Urinary bladder (tissue), 3 donors: ENCODE measurements at regions not wholly inside any gene's neighbourhood (a gene's known extent, or its start where the extent isn't known, plus 50 kb on each side); places are given as distances from the start of the nearest gene placed in this dataset.
"Not testable (repeated sequence)": the region's sequence is repeated elsewhere in the genome, so short reads cannot be mapped to it uniquely, and the experiment has no call there.

Experiments used
- DNase-seq: peaks from one replicate; pipeline ENCODE4 v3.0.0-alpha.2; 2015; ENCODE audit errors: extremely low spot score
- H3K27ac ChIP-seq: one replicate; pipeline ENCODE4 v1.5.1; 2013; ENCODE audit warnings: low read depth, mild to moderate bottlenecking, moderate library complexity
- H3K36me3 ChIP-seq: one replicate; pipeline ENCODE4 v1.6.1; 2013; ENCODE audit warnings: mild to moderate bottlenecking, moderate library complexity; ENCODE audit not compliant: insufficient read depth
- H3K4me1 ChIP-seq: one replicate; pipeline ENCODE4 v1.6.1; 2013; ENCODE audit warnings: mild to moderate bottlenecking, moderate library complexity; ENCODE audit not compliant: insufficient read depth
- H3K4me3 ChIP-seq: one replicate; pipeline ENCODE4 v1.5.1; 2013; ENCODE audit warnings: low read depth, low read length
- WGBS: extraction: QIAGEN DNeasy Blood & Tissue Kit; methylation state at CpG from one replicate; pipeline ENCODE4 v1.1.7; 2013; 5-methylcytosine and 5-hydroxymethylcytosine counted together
- donor health status: healthy with polysubstance abuse.
- donor health status: healthy.

DNA sequence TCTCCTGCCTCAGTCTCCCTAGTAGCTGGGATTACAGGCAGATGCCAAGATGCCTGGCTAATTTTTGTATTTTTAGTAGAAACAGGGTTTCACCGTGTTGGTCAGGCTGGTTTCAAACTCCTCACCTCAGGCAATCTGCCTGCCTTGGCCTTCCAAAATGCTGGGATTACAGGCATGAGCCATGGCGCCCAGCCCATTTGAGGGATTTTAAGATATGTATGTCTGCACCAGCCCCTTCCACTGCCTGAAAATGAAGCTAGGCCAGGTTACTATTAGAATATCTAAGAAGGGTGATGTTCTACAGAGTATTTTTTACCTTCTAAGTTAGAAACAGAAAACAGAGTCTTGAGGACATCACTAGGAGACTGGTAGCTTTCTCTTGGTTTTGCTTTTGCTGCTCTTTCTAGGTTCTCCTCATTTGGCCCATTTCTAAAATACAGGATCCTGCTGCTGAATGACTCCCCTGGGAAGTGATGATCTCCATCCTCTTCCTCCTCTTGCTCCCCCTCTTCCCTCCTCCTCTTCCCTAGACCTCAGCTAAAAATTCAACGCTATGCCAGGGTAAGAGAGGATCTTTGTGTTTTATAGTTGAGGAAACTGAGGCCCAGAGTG is 118.5 kb downstream of the MYCN start:
- H3K27ac ChIP-seq, result no peak overlapping the region
- DNase-seq, result no peak
- WGBS, result 93% methylated on average over 3 of the region's 3 CpGs
- no peaks in the 10 kb centered on the region for H3K36me3 ChIP-seq
- H3K4me3 ChIP-seq, result no peak overlapping the region
- no peaks in the 10 kb centered on the region for H3K4me1 ChIP-seq

DNA sequence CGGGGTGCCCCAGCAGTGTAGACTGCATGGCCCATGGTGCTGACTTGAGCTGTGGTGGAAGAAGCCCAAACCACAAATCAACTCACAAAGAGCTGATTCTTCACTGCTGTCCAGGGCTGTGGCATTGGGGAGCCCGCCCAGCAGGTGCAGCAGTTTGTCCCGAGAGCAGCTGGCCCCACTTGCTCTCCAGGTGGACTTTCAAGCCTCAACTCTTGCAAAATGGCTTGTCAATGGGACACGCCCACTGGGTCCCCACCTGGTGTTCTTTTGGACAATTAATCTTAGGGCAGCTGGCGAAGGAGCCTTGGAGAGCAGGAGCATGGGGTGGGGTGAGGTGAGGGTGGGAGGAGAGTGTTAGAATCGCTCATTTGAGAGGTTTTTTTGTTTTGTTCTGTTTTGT is 117.9 kb downstream of the MYCN start:
- H3K36me3 ChIP-seq, result no peaks in the 10 kb centered on the region
- no peak overlapping the region for H3K4me3 ChIP-seq
- H3K27ac ChIP-seq, result no peak overlapping the region
- no peak for DNase-seq
- 86% methylated on average over 6 of the region's 6 CpGs for WGBS
- H3K4me1 ChIP-seq, result no peaks in the 10 kb centered on the region

DNA sequence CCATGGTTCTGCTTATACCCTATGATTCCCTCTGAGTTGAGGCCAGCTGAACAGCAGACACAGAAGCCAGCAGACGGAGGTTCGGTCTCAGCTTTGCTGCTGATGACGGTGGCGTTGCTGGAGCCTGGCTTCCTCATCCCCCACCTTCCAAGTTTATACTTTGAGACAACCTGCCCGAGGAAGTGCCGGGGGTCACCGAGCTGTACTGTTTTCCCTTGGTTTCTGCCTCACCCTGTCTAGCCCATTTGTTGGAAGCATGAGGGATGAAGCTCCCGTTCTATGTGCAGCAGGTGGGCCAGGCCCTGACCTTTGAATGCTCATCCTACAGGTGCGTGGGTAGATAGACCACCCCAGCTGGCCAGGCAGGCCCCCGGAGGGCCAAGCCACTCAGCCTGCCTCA is 117.3 kb downstream of the MYCN start:
- no peak for DNase-seq
- H3K36me3 ChIP-seq, result no peaks in the 10 kb centered on the region
- H3K4me1 ChIP-seq, result no peaks in the 10 kb centered on the region
- WGBS, result 94% methylated on average over 10 of the region's 10 CpGs
- no peak overlapping the region for H3K27ac ChIP-seq
- no peak overlapping the region for H3K4me3 ChIP-seq

DNA sequence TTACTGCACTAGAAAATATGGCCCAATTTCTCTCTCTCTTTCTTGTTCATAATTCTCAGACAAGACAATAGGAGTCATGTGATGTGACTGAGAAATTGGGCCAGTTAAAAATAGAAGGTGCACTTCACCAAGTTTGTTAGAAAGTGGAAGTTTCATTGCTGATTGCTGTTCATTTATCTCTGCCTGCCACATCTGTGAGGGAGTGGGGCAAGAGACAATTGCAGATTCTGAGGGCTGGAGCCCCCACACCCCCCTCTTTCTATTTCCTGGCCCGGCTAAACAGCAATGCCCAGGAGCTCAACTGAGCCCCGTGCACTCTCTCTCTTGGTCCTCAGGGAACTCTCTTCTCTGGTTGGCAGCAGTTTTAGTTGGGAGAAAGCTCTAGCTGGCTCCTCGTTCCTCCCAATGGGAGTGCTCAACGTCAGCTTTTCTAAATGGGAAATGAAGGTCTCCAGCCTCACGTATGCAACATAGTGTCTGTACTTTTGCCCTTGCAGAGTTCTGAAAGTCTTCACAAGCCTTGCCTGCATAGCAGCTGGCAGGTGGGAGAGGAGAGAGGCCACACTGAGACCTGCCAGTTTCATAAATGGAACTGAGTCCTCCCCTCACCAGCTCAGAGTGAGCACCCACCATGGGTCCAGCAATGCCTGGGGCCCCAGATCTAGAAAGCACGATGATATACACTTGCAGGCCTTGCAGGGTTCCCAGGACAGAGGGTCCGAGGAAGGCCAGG is 115.7 kb downstream of the MYCN start:
- 35% methylated on average over 7 of the region's 7 CpGs for WGBS
- Histone ChIP-seq H3K27ac (no peak overlapping the region), H3K4me1 (no peaks in the 10 kb centered on the region)

DNA sequence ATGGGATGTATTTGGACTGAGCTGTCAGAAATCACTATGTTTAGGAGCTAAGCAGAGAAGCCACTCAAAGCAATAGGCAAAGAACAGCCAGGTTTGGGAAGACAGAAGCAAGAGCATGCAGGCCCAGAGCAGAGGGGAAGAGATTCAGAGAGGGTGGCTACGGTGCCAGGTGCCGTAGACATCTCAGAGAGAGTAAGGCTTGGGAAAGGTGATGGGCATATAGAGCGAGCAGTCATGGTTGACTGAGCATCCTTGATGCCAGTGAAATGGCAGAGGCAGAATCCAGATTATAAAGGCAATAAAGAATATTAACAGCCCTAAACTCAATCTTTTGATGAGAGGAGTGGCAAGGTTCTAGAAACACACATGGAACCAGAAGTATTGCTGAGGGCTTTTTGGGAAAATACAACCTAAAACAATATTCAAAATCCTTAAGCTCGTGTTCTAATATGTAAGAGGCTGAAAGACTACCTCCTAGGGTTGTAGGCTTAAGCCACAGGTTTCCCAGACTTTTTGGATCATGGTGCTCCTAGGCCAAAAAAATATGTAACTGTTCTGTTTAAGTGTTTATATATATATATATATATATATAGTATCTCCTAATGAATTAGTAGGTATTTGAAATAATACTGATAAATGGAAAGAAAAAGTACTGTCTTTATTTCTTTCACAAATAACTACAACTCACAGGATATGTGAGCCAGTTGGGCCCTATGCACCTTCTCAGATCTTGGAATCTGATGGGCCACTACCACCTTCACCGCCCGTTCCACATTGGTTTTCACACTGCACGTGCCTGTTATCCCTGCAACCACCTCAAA is 113.3 kb downstream of the MYCN start:
- DNase-seq, result no peak
- 83% methylated on average over 7 of the region's 7 CpGs for WGBS

More for the DNA sequence above, 115.7 kb downstream of the MYCN start:
- H3K4me3 ChIP-seq, result no peak overlapping the region
- H3K36me3 ChIP-seq, result no peaks in the 10 kb centered on the region
- no peak for DNase-seq

DNA sequence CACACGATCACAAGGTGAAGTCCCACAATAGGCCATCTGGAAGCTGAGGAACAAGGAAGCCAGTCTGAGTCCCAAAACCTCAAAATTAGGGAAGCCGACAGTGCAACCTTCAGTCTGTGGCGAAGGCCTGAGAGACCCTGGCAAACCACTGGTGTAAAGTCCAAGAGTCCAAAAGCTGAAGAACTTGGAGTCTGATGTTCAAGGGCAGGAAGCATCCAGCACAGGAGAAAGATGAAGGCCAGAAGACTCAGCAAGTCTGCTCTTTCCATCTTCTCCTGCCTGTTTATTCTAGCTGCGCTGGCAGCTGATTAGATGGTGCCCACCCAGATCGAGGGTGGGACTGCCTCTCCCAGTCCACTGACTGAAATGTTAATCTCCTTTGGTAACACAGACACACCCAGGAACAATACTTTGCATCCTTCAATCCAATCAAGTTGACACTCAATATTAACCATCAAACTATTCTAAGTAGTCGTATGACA is 112.3 kb downstream of the MYCN start:
- DNase-seq, H3K27ac ChIP-seq, H3K36me3 ChIP-seq, H3K4me1 ChIP-seq, H3K4me3 ChIP-seq: not testable (repeated sequence)
- 88% methylated on average over 6 of the region's 6 CpGs for WGBS

More for the DNA sequence above, 113.3 kb downstream of the MYCN start:
- Histone ChIP-seq H3K4me1 (no peaks in the 10 kb centered on the region), H3K27ac (no peak overlapping the region), H3K4me3 (no peak overlapping the region), H3K36me3 (no peaks in the 10 kb centered on the region)

DNA sequence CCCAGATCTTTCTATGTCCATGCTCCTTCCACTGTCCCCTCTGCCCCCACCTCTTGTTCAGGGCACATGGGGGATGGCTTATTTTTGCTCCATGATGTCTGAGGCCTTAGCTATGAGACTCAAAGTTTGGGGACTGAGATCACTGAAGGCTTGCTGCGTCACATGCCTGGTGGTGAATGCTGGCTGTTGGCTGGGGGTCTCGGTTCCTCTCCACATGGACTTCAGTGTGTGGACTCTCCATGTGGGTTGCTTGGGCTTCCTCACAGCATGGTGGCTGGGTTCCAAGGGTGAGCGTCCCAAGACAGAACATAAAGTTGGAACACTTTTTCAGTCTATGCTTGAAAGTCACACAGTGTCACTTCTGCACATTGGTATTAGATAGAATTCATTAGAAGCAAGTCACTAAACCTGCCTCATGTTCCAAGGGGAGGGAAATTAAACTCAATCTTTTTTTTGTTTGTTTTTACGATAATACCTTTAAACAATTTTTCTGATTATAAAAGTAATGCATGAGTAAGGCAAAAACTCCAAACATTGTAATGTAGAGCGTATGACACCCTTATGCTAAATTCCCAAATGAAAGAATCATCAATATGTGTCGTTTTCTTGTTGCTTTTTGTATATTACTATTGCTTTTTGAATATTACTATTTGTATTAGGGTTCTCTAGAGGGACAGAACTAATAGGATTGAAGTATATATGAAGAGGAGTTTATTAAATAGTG is 111.7 kb downstream of the MYCN start:
- Histone ChIP-seq H3K4me1 (no peaks in the 10 kb centered on the region), H3K4me3 (no peak overlapping the region), H3K36me3 (no peaks in the 10 kb centered on the region), H3K27ac (no peak overlapping the region)
- no peak for DNase-seq
- WGBS, result 94% methylated on average over 6 of the region's 6 CpGs

DNA sequence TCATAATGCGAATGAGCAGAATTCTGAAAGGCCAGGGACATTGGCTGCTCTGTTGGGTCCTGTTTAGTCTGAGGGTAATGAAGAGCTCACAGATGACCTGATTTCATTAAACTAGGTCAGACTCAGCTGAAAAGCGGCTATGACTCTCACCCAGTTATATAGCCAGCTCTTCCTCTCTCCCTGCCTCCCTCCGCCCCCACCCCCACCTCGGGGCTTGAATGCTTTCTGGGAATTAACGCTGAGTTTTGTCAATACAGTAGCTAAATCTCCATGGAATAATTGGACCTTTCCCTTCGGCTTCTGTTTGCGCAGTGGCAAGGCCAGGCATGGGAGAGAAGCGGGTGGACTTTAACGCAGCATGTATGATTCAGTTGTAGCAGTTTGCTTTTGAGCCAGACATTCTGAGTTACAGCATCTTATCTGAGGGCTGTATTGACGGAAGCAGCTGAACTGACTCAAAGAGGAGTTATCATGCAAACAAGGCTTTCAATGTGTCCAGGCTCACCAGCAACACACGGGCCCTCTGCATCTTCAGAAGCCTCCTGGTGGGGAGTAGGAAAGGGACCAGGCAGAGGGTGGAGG is 110.6 kb downstream of the MYCN start:
- H3K4me3 ChIP-seq, result no peak overlapping the region
- DNase-seq, result no peak
- no peak overlapping the region for H3K27ac ChIP-seq
- H3K36me3 ChIP-seq, result no peaks in the 10 kb centered on the region
- H3K4me1 ChIP-seq, result no peaks in the 10 kb centered on the region
- 42% methylated on average over 11 of the region's 11 CpGs for WGBS

DNA sequence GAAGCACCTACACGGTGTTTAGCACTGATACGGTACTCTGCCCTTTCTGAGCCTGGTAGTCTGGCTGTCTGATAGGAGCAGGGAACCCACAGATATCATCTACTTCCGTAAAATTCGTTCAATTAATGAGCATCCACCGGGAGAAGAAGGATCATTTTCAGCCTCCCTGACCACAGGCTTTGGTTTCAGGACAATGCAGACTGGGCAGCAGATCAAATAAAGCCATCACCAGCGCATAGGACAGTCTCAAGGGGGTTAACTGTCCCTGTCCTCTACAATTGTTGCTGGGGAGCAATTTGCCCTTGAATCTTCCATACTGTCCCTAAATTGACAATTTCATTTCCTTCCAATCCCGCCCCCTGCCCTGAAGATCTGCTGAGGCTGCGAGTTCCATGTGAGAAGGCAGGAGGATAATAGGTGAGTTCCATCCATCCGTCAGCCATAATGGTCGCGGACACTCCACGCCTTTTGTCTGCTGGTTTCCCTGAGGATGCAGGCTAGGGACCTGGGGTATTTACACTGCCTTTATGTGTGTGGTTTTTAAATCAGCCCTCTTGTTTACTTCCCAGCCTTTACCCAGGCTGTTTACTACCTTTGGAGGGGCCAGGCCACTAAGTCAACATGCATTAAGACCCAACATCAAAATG is 110.0 kb downstream of the MYCN start:
- H3K4me1 ChIP-seq, result no peaks in the 10 kb centered on the region
- H3K36me3 ChIP-seq, result no peaks in the 10 kb centered on the region
- no peak for DNase-seq
- 82% methylated on average over 12 of the region's 12 CpGs for WGBS
- no peak overlapping the region for H3K4me3 ChIP-seq
- H3K27ac ChIP-seq, result no peak overlapping the region

DNA sequence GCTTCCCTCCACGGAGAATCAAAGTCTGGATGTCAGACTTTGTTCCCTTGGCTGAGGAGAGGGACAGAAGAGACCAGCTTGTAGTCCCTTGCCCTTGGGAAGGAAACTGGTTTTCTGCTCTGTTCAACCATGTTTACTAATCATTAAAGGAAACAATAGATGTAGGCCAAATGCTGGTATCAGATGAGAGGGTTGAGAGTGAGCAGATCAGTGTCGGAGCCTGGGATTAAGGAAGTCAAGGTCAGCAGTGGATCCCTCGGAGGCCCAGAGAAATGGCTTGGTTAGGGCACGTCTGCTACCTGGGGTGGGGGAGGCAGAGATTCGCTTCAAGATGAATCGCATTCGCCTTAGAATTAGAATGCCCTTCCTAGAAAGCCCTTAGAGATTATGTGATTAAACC is 109.1 kb downstream of the MYCN start:
- DNase-seq, result no peak
- no peaks in the 10 kb centered on the region for H3K4me1 ChIP-seq
- 83% methylated on average over 7 of the region's 7 CpGs for WGBS
- no peak overlapping the region for H3K4me3 ChIP-seq
- no peaks in the 10 kb centered on the region for H3K36me3 ChIP-seq
- no peak overlapping the region for H3K27ac ChIP-seq

DNA sequence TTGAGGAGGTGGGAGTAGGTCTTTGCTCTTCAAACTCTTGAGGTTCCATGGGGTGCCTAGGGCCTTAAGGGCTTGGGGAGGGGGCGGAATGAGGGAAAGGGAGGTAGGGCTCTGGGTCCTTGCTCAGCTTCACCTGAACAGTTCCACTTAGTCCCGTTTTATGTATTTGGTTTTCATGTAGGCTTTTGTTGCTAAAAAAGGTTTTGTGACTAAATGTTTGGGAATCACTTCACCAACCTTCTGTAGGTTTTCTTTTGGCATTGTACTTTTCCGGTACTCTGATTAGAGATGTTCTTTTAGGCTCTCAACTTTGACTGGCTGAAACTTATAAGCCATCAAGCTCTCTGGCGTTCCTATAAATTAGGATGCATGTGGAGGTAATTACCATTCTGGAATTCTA is 108.1 kb downstream of the MYCN start:
- Histone ChIP-seq H3K4me3 (no peak overlapping the region), H3K36me3 (no peaks in the 10 kb centered on the region)
- WGBS, result 84% methylated on average over 4 of the region's 4 CpGs

DNA sequence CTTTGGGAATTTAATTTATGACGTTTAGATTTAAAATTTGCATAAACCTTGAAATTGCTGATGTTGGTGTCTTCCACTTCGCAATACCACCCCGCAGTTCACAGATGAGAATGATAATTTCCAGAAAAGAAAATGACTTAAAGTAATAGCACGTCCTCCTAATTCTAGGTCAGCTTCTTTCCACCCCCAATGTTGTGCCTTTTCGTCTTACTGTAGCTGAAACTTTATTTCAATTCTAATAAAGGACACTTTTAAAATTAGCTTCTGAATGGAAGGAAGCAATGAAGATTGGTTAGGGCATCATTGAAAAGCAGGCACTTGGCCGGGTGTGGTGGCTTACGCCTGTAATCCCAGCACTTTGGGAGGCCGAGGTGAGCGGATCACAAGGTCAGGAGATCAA is 107.4 kb downstream of the MYCN start:
- Histone ChIP-seq H3K4me3 (no peak overlapping the region), H3K4me1 (no peaks in the 10 kb centered on the region), H3K36me3 (no peaks in the 10 kb centered on the region), H3K27ac (no peak overlapping the region)
- DNase-seq, result no peak
- WGBS, result 85% methylated on average over 9 of the region's 9 CpGs

More for the DNA sequence above, 108.1 kb downstream of the MYCN start:
- H3K4me1 ChIP-seq, result no peaks in the 10 kb centered on the region
- H3K27ac ChIP-seq, result no peak overlapping the region
- DNase-seq, result no peak

DNA sequence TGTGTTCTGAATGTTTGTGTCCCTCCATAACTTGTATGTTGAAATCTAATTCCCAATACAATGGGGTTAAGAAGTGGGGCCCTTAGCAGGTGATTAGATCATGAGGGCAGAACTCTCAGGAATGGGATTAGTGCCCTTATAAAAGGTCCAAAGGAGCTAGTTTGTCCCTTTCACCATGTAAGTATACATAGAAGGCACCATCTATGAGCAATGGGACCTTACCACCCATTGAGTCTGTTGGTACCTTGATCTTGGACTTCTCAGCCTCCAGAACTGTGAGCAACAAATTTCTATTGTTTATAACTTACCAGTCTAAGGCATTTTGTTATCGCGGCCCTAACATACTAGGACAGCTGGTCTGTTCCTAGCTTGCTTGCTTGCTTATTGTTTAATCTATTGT is 106.3 kb downstream of the MYCN start:
- H3K27ac ChIP-seq, result no peak overlapping the region
- 94% methylated on average over 2 of the region's 2 CpGs for WGBS
- no peak overlapping the region for H3K4me3 ChIP-seq
- H3K36me3 ChIP-seq, result no peaks in the 10 kb centered on the region
- DNase-seq, result no peak
- H3K4me1 ChIP-seq, result no peaks in the 10 kb centered on the region
